ENCODE measurements at regions not wholly inside any gene's neighbourhood (a gene's known extent, or its start where the extent isn't known, plus 50 kb on each side); places are given as distances from the start of the nearest gene placed in this dataset.

DNA sequence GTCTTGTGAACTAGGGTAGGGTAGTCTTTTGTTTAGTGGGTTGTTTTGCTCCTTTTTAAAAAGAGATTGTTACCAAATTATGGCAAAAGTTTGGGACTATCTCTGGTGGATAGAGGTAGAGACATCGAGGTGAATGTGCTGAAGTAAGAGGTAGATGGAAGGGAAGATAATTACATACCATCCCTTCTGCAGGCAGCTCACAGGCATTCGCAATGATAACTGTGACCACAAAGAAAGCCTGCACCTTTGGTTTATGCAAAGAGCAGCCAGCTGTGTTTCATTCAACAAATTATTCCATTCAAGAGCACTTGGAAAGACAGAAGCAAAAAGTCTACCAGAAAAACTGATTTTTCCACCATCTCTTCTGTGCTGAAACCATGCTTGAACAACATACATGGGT, 155.6 kb downstream of the GATB start:
- DNase-seq = no peak
- H3K4me3 Mint-ChIP-seq = no peak overlapping the region
- Histone ChIP-seq H3K27ac (ENCODE audit: low read depth, low read length) (no peak overlapping the region), H3K27me3 (ENCODE audit: insufficient read depth, low read length, poor library complexity, severe bottlenecking) (no peaks in the 10 kb centered on the region), H3K36me3 (ENCODE audit: insufficient read depth, low read length) (no peaks in the 10 kb centered on the region), H3K4me1 (ENCODE audit: insufficient read depth, low read length) (no peaks in the 10 kb centered on the region), H3K9me3 (ENCODE audit: low read length) (no peaks in the 10 kb centered on the region), H3K4me3 (ENCODE audit: low read length) (no peak overlapping the region)
- H3K27ac Mint-ChIP-seq = no peak overlapping the region
- peaks cover 0 to 3% (median 0%) of the 10 kb centered on the region in 3 donors for H3K4me1 Mint-ChIP-seq
- H3K9me3 Mint-ChIP-seq = no peaks in the 10 kb centered on the region
- POLR2A ChIA-PET = no interaction called here
- CTCF ChIA-PET = no interaction called here
- peaks cover 4 to 26% of the 10 kb centered on the region in 2 donors for H3K27me3 Mint-ChIP-seq
- no peaks in the 10 kb centered on the region for H3K36me3 Mint-ChIP-seq

DNA sequence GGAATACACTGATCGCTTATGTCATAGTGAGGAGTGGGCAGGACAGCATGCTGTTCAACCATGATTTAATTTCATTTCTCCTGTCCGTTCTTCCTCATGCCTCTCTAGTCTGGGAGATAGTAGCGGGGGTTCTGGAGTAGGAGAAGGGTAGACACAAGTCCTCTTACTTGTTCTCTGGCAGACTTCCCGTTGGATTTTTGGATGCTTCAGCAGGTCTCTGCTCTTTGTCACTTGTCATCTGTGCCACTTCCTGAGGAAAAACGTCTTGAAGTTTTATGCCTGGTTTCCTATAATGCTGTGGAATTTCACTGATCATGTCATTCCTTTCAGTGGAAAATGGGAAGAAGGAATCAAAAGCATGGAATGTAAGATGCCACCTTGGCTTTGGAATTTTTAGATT, 154.7 kb downstream of the GATB start:
- H3K4me3 ChIP-seq (ENCODE audit: low read length) = no peak overlapping the region
- no peaks in the 10 kb centered on the region for H3K4me1 ChIP-seq (ENCODE audit: insufficient read depth, low read length)
- Mint-ChIP-seq H3K4me3 (no peak overlapping the region), H3K27ac (no peak overlapping the region), H3K4me1 (peaks cover 0 to 3% (median 0%) of the 10 kb centered on the region in 3 donors), H3K36me3 (no peaks in the 10 kb centered on the region), H3K9me3 (no peaks in the 10 kb centered on the region), H3K27me3 (peaks cover 4 to 34% of the 10 kb centered on the region in 2 donors)
- ChIA-PET CTCF (no interaction called here), POLR2A (no interaction called here)
- H3K9me3 ChIP-seq (ENCODE audit: low read length) = no peaks in the 10 kb centered on the region
- DNase-seq = no peak
- H3K36me3 ChIP-seq (ENCODE audit: insufficient read depth, low read length) = no peaks in the 10 kb centered on the region
- no peak overlapping the region for H3K27ac ChIP-seq (ENCODE audit: low read depth, low read length)
- H3K27me3 ChIP-seq (ENCODE audit: insufficient read depth, low read length, poor library complexity, severe bottlenecking) = no peaks in the 10 kb centered on the region

DNA sequence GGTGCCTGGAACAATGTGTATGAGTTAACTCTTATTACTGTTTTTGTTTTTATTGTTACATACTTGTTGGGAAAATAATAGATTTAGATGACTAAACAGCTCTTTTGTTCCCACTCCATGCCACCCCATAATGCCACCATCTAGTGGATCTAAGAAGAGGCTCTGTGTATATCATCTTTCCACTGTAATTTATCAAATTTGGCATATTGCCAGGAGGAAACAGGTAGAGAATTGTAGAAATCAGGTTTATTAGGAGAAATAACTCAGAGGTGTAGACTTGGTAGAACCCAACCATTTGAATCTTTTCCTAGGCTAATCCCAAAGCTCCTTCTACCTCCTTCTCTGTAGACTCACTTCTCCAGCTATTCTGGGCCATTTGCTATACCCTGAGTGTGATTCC, 150.6 kb downstream of the GATB start:
- Mint-ChIP-seq H3K4me1 (no peaks in the 10 kb centered on the region), H3K27ac (no peak overlapping the region), H3K9me3 (no peaks in the 10 kb centered on the region), H3K4me3 (no peak overlapping the region), H3K36me3 (no peaks in the 10 kb centered on the region), H3K27me3 (peaks cover under 1 to 22% of the 10 kb centered on the region in 2 donors)
- H3K27me3 ChIP-seq (ENCODE audit: insufficient read depth, low read length, poor library complexity, severe bottlenecking) = no peaks in the 10 kb centered on the region
- H3K36me3 ChIP-seq (ENCODE audit: insufficient read depth, low read length) = no peaks in the 10 kb centered on the region
- CTCF ChIA-PET = no interaction called here
- DNase-seq = no peak
- H3K4me1 ChIP-seq (ENCODE audit: insufficient read depth, low read length) = no peaks in the 10 kb centered on the region
- no peak overlapping the region for H3K27ac ChIP-seq (ENCODE audit: low read depth, low read length)
- H3K9me3 ChIP-seq (ENCODE audit: low read length) = no peaks in the 10 kb centered on the region
- H3K4me3 ChIP-seq (ENCODE audit: low read length) = no peak overlapping the region
- POLR2A ChIA-PET = no interaction called here

DNA sequence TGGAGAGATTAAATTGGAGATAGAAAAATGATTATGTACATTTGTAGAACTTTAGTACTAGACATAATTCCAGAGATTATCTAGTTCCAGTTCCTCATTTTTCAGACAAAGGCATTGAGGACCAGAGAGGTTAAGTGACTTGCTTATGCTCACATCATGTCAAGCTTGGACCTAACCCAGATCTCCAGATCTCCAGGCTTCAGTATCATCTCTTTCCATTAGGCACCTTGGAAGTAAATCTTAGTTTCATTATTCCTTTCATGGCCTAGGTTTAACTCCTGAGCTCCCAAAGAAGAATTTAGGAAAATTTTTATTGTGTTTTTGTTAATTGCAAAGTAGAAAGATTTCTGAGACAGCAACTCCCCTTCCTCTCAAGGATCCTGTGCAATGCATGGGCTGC, 148.8 kb downstream of the GATB start:
- CTCF ChIA-PET = no interaction called here
- Mint-ChIP-seq H3K36me3 (no peaks in the 10 kb centered on the region), H3K27ac (no peak overlapping the region), H3K4me3 (no peak overlapping the region), H3K27me3 (peaks cover 7 to 26% of the 10 kb centered on the region in 2 donors), H3K4me1 (no peaks in the 10 kb centered on the region), H3K9me3 (no peaks in the 10 kb centered on the region)
- DNase-seq = no peak
- no peaks in the 10 kb centered on the region for H3K9me3 ChIP-seq (ENCODE audit: low read length)
- H3K27me3 ChIP-seq (ENCODE audit: insufficient read depth, low read length, poor library complexity, severe bottlenecking) = no peaks in the 10 kb centered on the region
- POLR2A ChIA-PET = no interaction called here
- no peaks in the 10 kb centered on the region for H3K4me1 ChIP-seq (ENCODE audit: insufficient read depth, low read length)
- no peak overlapping the region for H3K27ac ChIP-seq (ENCODE audit: low read depth, low read length)
- no peaks in the 10 kb centered on the region for H3K36me3 ChIP-seq (ENCODE audit: insufficient read depth, low read length)
- H3K4me3 ChIP-seq (ENCODE audit: low read length) = no peak overlapping the region

DNA sequence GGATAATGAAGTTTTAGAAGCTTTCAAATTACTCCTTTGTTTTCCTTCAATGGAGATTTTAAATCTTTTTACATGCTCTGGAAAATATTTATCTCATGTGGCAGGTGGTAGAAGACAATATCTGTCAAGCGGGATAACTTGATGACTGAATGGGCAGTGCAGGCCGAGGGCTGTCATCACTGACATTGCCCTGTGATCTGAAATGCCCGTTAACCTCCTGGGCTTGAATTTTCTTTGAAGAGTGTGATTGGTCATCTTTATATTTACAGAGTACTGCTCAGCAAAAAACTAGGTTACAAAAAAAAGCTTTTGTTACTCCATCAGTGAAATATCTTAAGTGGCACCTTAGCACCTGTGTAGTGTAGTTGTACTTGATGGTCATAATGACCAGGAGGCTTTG, 147.5 kb downstream of the GATB start:
- Histone ChIP-seq H3K9me3 (ENCODE audit: low read length) (no peaks in the 10 kb centered on the region), H3K4me1 (ENCODE audit: insufficient read depth, low read length) (no peaks in the 10 kb centered on the region), H3K27ac (ENCODE audit: low read depth, low read length) (no peak overlapping the region), H3K27me3 (ENCODE audit: insufficient read depth, low read length, poor library complexity, severe bottlenecking) (no peaks in the 10 kb centered on the region), H3K4me3 (ENCODE audit: low read length) (no peak overlapping the region), H3K36me3 (ENCODE audit: insufficient read depth, low read length) (no peaks in the 10 kb centered on the region)
- Mint-ChIP-seq H3K9me3 (peaks cover 0 to 2% (median 0%) of the 10 kb centered on the region in 5 donors), H3K4me1 (no peaks in the 10 kb centered on the region), H3K36me3 (no peaks in the 10 kb centered on the region), H3K27me3 (peaks cover 7 to 32% of the 10 kb centered on the region in 2 donors), H3K27ac (no peak overlapping the region), H3K4me3 (no peak overlapping the region)
- no peak for DNase-seq
- ChIA-PET POLR2A (no interaction called here), CTCF (no interaction called here)

DNA sequence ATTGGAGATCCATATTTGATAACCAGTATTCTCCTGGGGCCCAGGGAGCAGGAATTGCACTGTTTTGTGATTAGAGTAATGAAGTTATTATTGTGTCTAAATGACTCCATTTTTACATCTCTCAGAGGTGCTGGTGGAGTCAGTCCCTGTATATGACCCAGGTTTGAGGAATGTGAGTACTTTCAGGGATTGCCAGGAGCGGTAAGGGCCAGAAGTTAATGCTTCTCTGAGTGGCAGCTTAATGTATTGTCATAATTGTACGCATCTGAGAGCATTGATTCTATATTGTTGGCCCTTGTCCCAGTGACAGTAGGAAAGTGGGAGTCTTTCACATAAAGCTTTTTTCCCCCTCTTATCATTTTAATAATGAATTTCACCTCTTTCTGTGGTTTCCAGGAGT, 146.2 kb downstream of the GATB start:
- ChIA-PET CTCF (no interaction called here), POLR2A (no interaction called here)
- no peak overlapping the region for H3K4me3 Mint-ChIP-seq

GRCh38 chr4:151618858-151619257, 141.9 kb downstream of the GATB start:
- no peaks in the 10 kb centered on the region for H3K4me1 ChIP-seq (ENCODE audit: insufficient read depth, low read length)
- no peaks in the 10 kb centered on the region for H3K36me3 Mint-ChIP-seq
- no peaks in the 10 kb centered on the region for H3K9me3 ChIP-seq (ENCODE audit: low read length)
- H3K4me1 Mint-ChIP-seq = no peaks in the 10 kb centered on the region
- no peaks in the 10 kb centered on the region for H3K27me3 ChIP-seq (ENCODE audit: insufficient read depth, low read length, poor library complexity, severe bottlenecking)
- ChIA-PET CTCF (no interaction called here), POLR2A (no interaction called here)
- no peak overlapping the region for H3K4me3 ChIP-seq (ENCODE audit: low read length)
- peaks cover 11 to 31% of the 10 kb centered on the region in 2 donors for H3K27me3 Mint-ChIP-seq
- H3K27ac ChIP-seq (ENCODE audit: low read depth, low read length) = no peak overlapping the region
- H3K36me3 ChIP-seq (ENCODE audit: insufficient read depth, low read length) = no peaks in the 10 kb centered on the region
- H3K27ac Mint-ChIP-seq = no peak overlapping the region
- peaks cover 0 to 2% (median 0%) of the 10 kb centered on the region in 5 donors for H3K9me3 Mint-ChIP-seq
- DNase-seq = no peak
- no peak overlapping the region for H3K4me3 Mint-ChIP-seq

More for the DNA sequence above, 146.2 kb downstream of the GATB start:
- peaks cover 7 to 29% of the 10 kb centered on the region in 2 donors for H3K27me3 Mint-ChIP-seq
- H3K9me3 Mint-ChIP-seq = peaks cover 0 to 2% (median 0%) of the 10 kb centered on the region in 5 donors
- no peaks in the 10 kb centered on the region for H3K36me3 Mint-ChIP-seq
- no peak for DNase-seq
- Histone ChIP-seq H3K4me3 (ENCODE audit: low read length) (no peak overlapping the region), H3K4me1 (ENCODE audit: insufficient read depth, low read length) (no peaks in the 10 kb centered on the region), H3K27ac (ENCODE audit: low read depth, low read length) (no peak overlapping the region), H3K9me3 (ENCODE audit: low read length) (no peaks in the 10 kb centered on the region), H3K27me3 (ENCODE audit: insufficient read depth, low read length, poor library complexity, severe bottlenecking) (no peaks in the 10 kb centered on the region), H3K36me3 (ENCODE audit: insufficient read depth, low read length) (no peaks in the 10 kb centered on the region)
- H3K4me1 Mint-ChIP-seq = no peaks in the 10 kb centered on the region
- H3K27ac Mint-ChIP-seq = no peak overlapping the region

DNA sequence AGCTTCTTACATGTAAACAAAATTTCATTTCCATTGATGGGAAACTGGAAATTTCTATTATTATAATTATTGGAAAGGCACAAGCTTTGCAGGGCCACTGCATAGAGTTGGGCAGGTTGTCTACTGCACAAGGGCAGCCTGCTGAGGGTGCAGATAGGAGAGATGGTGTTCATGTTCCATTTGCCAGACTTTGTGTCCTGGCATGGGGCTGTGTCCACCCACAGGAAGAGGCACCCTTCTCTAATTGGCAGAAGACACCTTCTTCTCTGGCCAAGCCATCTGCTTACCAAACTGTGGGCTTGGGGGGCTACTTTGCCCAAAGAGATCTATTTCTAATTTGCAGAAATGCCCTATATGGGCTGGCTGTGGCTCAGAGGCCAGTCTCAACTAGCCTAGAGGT, 140.7 kb downstream of the GATB start:
- H3K27me3 Mint-ChIP-seq = peaks cover 13 to 41% of the 10 kb centered on the region in 2 donors
- H3K36me3 Mint-ChIP-seq = no peaks in the 10 kb centered on the region
- H3K4me1 ChIP-seq (ENCODE audit: insufficient read depth, low read length) = no peaks in the 10 kb centered on the region
- H3K4me3 ChIP-seq (ENCODE audit: low read length) = no peak overlapping the region
- CTCF ChIA-PET = no interaction called here
- DNase-seq = no peak
- peaks cover 0 to 2% (median 0%) of the 10 kb centered on the region in 5 donors for H3K9me3 Mint-ChIP-seq
- no peaks in the 10 kb centered on the region for H3K9me3 ChIP-seq (ENCODE audit: low read length)
- POLR2A ChIA-PET = no interaction called here
- H3K27ac Mint-ChIP-seq = no peak overlapping the region
- no peaks in the 10 kb centered on the region for H3K36me3 ChIP-seq (ENCODE audit: insufficient read depth, low read length)
- no peak overlapping the region for H3K4me3 Mint-ChIP-seq
- no peaks in the 10 kb centered on the region for H3K27me3 ChIP-seq (ENCODE audit: insufficient read depth, low read length, poor library complexity, severe bottlenecking)
- no peaks in the 10 kb centered on the region for H3K4me1 Mint-ChIP-seq
- no peak overlapping the region for H3K27ac ChIP-seq (ENCODE audit: low read depth, low read length)

All from CD8-positive, alpha-beta memory T cell (primary cell).